Stimulated activated CD8-positive, alpha-beta memory T cell treated with anti-CD3 and anti-CD28 coated beads, Interleukin-15, amount 100 ng/mL, for 1 hour (primary cell): ENCODE measurements at regions not wholly inside any gene's neighbourhood (a gene's known extent, or its start where the extent isn't known, plus 50 kb on each side); places are given as distances from the start of the nearest gene placed in this dataset.

Experiments
- DNase-seq: peaks from one replicate; pipeline ENCODE4 v3.0.0-alpha.2; 2020; ENCODE audit warnings: low read depth

- DNase-seq = no peak
Observed at GRCh38 chr14:99058542-99058941, 213.5 kb downstream of the BCL11B start.

- DNase-seq = no peak
Observed at GRCh38 chr14:99062216-99062615, 209.8 kb downstream of the BCL11B start.

- DNase-seq = no peak
Observed at GRCh38 chr14:99062772-99063418, 209.1 kb downstream of the BCL11B start.

GRCh38 chr14:99063620-99064225 is 208.3 kb downstream of the BCL11B start:
- DNase-seq = no peak

- no peak for DNase-seq
Observed at GRCh38 chr14:99064262-99064954, 207.6 kb downstream of the BCL11B start.

- no peak for DNase-seq
Observed at GRCh38 chr14:99065551-99065950, 206.4 kb downstream of the BCL11B start.

GRCh38 chr14:99066378-99066777 is 205.6 kb downstream of the BCL11B start:
- no peak for DNase-seq

- no peak for DNase-seq
Observed at GRCh38 chr14:99067141-99067920, 204.7 kb downstream of the BCL11B start.

GRCh38 chr14:99067927-99068326 is 204.1 kb downstream of the BCL11B start:
- DNase-seq = no peak

GRCh38 chr14:99069946-99070345 is 202.1 kb downstream of the BCL11B start:
- no peak for DNase-seq

GRCh38 chr14:99072433-99072832 is 199.6 kb downstream of the BCL11B start:
- no peak for DNase-seq

- DNase-seq = no peak
Observed at GRCh38 chr14:99072956-99073355, 199.0 kb downstream of the BCL11B start.

- no peak for DNase-seq
Observed at GRCh38 chr14:99073431-99073830, 198.6 kb downstream of the BCL11B start.

GRCh38 chr14:99075061-99075460 is 196.9 kb downstream of the BCL11B start:
- no peak for DNase-seq

GRCh38 chr14:99075771-99076375 is 196.1 kb downstream of the BCL11B start:
- DNase-seq = no peak

GRCh38 chr14:99077076-99077843 is 194.7 kb downstream of the BCL11B start:
- DNase-seq = no peak

- no peak for DNase-seq
Observed at GRCh38 chr14:99077844-99078236, 194.2 kb downstream of the BCL11B start.

- no peak for DNase-seq
Observed at GRCh38 chr14:99078426-99078825, 193.6 kb downstream of the BCL11B start.

- no peak for DNase-seq
Observed at GRCh38 chr14:99079061-99079727, 192.8 kb downstream of the BCL11B start.

- DNase-seq = no peak
Observed at GRCh38 chr14:99080306-99080705, 191.7 kb downstream of the BCL11B start.
